Esophagus muscularis mucosa (tissue), 4 donors: ENCODE measurements at regions not wholly inside any gene's neighbourhood (a gene's known extent, or its start where the extent isn't known, plus 50 kb on each side); places are given as distances from the start of the nearest gene placed in this dataset.

Experiments
- DNase-seq: peaks from one replicate; pipeline ENCODE4 v3.0.0-alpha.2; 2017; ENCODE audit errors: extremely low spot score
- H3K27ac ChIP-seq, 4 donors: fragments of 200-600 bp; sonication (generic); replicated peaks in 1 of 4; 1 replicate in 3 of 4; 2 replicates in 1 of 4; pipeline ENCODE4 v1.5.1; 2016 to 2019; ENCODE audit warnings: mild to moderate bottlenecking in 1 of 4
- H3K27me3 ChIP-seq, 4 donors: fragments of 200-600 bp; sonication (generic); one replicate each; pipeline versions ENCODE4 v1.5.1 to v1.6.0; 2016 to 2019
- H3K36me3 ChIP-seq, 4 donors: fragments of 200-600 bp; sonication (generic); one replicate each; pipeline ENCODE4 v1.5.1; 2016 to 2019
- H3K4me1 ChIP-seq, 4 donors: fragments of 200-600 bp; sonication (generic); one replicate each; pipeline ENCODE4 v1.5.1; 2016 to 2019
- H3K4me3 ChIP-seq, 4 donors: fragments of 200-600 bp; sonication (generic); 1 replicate in 2 of 4; 2 replicates in 2 of 4; pipeline ENCODE4 v1.5.1; 2016 to 2019; ENCODE audit warnings: mild to moderate bottlenecking in 4 of 4, moderate library complexity in 1 of 4
- H3K9me3 ChIP-seq, 4 donors: fragments of 200-600 bp; sonication (generic); 1 replicate in 3 of 4; 2 replicates in 1 of 4; pipeline ENCODE4 v1.5.1; 2016 to 2019
- EP300 ChIP-seq: sonication (generic); formaldehyde crosslinking; IDR thresholded peaks from one replicate; pipeline ENCODE4 v1.6.1; 2017; ENCODE audit warnings: antibody characterized with exemption
- POLR2A ChIP-seq: fragments of 450-650 bp; IDR thresholded peaks from one replicate; pipeline ENCODE4 v1.6.1; 2017; ENCODE audit warnings: antibody characterized with exemption, moderate library complexity, mild to moderate bottlenecking, low read depth
- POLR2AphosphoS5 ChIP-seq, 2 donors: sonication (generic); formaldehyde crosslinking; IDR thresholded peaks; one replicate each; pipeline ENCODE4 v1.6.1; 2017; ENCODE audit warnings: antibody characterized with exemption in 2 of 2
- WGBS: methylation state at CpG from one replicate; pipeline ENCODE4 v1.1.5; 2018; 5-methylcytosine and 5-hydroxymethylcytosine counted together
- intact Hi-C: fragments of 100-400 bp; cut with DNase I; formaldehyde crosslinking; loops from one replicate; pipeline ENCODE4 v1.15.1; 2023
- TF ChIP-seq, protein P1 (sequence below), 3 experiments: fragments of 200-600 bp in 2 of 3; fragments of 450-650 bp in 1 of 3; sonication (generic) in 2 of 3; IDR thresholded peaks; one replicate each; pipeline ENCODE4 v1.5.1; 2017 to 2019; ENCODE audit warnings: antibody characterized with exemption in 3 of 3, mild to moderate bottlenecking in 2 of 3, moderate library complexity in 1 of 3

DNA sequence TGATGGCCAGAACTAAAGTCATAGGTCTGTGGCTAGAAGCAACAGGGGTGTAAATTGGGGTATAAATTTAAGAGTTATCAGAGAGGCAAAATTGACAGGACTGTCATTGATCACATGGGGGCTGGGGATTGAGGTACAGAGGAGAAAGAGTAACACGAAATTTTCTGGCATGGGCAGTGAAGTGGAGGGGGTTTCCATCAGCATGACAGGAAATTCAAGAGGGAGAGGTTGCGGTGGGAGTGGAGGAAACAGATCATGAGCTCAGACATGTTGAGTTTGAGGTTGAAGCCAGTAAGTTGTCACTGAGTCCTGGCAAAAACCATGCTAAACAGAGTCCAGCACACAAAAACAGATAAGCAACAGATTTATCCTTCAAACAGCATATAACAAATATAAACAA is 192.1 kb upstream of the TSC22D1 start:
- WGBS: 37% methylated on average over 2 of the region's 2 CpGs
- TF ChIP-seq EP300 (no peak), POLR2A (no peak), POLR2AphosphoS5 (IDR thresholded peaks at IDR 0.05) (no peak)
- TF ChIP-seq, protein P1, sequence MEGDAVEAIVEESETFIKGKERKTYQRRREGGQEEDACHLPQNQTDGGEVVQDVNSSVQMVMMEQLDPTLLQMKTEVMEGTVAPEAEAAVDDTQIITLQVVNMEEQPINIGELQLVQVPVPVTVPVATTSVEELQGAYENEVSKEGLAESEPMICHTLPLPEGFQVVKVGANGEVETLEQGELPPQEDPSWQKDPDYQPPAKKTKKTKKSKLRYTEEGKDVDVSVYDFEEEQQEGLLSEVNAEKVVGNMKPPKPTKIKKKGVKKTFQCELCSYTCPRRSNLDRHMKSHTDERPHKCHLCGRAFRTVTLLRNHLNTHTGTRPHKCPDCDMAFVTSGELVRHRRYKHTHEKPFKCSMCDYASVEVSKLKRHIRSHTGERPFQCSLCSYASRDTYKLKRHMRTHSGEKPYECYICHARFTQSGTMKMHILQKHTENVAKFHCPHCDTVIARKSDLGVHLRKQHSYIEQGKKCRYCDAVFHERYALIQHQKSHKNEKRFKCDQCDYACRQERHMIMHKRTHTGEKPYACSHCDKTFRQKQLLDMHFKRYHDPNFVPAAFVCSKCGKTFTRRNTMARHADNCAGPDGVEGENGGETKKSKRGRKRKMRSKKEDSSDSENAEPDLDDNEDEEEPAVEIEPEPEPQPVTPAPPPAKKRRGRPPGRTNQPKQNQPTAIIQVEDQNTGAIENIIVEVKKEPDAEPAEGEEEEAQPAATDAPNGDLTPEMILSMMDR (IDR thresholded peaks at IDR 0.05): no peak

DNA sequence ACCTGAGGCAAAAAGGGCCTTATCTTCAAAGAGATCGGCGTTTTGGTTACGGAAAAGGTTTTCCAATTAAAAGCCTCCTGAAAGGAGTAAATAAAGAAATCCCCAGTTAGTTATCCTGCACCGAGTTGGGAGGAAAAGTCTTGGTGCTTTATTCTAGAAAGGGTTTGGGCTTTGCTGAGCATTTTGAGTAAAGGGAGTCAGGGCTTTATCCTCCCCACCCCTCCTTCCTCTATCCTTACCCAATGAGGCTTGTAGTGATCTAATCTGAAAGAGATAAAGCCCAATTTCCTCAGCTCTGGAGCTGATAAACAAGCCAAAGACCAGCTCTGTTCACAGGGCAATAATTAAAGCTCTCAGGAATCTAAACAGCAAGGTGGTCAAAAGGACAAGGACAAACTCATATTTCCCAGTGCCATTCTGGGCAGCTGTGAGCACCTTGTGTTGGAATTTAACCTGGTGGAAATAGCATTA is 188.9 kb upstream of the TSC22D1 start:
- Histone ChIP-seq H3K27me3 (no peaks in the 10 kb centered on the region), H3K4me1 (peaks cover 5 to 14% (median 10%) of the 10 kb centered on the region in 4 donors), H3K9me3 (no peaks in the 10 kb centered on the region), H3K27ac (no peak overlapping the region), H3K36me3 (no peaks in the 10 kb centered on the region), H3K4me3 (no peak overlapping the region)
- intact Hi-C loops: no loop called here
- no peak for DNase-seq
- 80% methylated on average over 4 of the region's 4 CpGs for WGBS
- no peak for TF ChIP-seq POLR2A
- TF ChIP-seq, protein P1 (IDR thresholded peaks at IDR 0.05): no peak
- no peak for TF ChIP-seq EP300
- no peak for TF ChIP-seq POLR2AphosphoS5 (IDR thresholded peaks at IDR 0.05)

More for the DNA sequence above, 192.1 kb upstream of the TSC22D1 start:
- Histone ChIP-seq H3K9me3 (no peaks in the 10 kb centered on the region), H3K27ac (no peak overlapping the region), H3K36me3 (no peaks in the 10 kb centered on the region), H3K27me3 (no peaks in the 10 kb centered on the region), H3K4me1 (peaks cover 5 to 10% (median 8%) of the 10 kb centered on the region in 4 donors), H3K4me3 (no peak overlapping the region)
- intact Hi-C loops: no loop called here
- DNase-seq: no peak

DNA sequence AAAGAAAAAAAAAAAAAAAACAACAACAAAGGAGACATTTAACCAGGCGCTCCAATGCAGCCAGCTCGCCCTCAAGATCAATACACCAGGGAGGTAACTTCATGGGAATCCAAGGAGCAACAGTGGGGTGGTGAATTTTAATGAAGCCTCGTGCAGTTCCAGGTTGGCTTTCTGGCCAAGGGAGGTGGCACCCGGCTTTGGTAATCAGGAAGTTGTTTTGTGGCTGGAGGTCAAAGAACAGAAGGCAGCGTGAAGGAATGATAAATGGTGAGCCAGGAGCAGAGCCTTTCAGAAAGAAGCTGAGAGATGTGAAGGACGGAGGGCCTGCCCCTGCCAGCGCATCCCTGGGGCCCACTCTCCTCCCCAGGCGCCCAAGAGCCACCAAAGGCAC is 188.2 kb upstream of the TSC22D1 start:
- Histone ChIP-seq H3K36me3 (no peaks in the 10 kb centered on the region), H3K9me3 (no peaks in the 10 kb centered on the region), H3K4me1 (peaks cover 10 to 14% (median 13%) of the 10 kb centered on the region in 4 donors), H3K27ac (no peak overlapping the region), H3K27me3 (no peaks in the 10 kb centered on the region), H3K4me3 (no peak overlapping the region)
- no peak for DNase-seq
- intact Hi-C loops: no loop called here
- WGBS: 66% methylated on average over 8 of the region's 8 CpGs
- TF ChIP-seq, protein P1 (IDR thresholded peaks at IDR 0.05): no peak
- no peak for TF ChIP-seq POLR2AphosphoS5 (IDR thresholded peaks at IDR 0.05)
- no peak for TF ChIP-seq POLR2A
- TF ChIP-seq EP300: no peak

GRCh38 chr13:44763615-44764301 is 187.6 kb upstream of the TSC22D1 start:
- TF ChIP-seq, protein P1 (IDR thresholded peaks at IDR 0.05): no peak
- no peak for TF ChIP-seq EP300
- peak in 1 of 2 donors; percentile 22 for TF ChIP-seq POLR2AphosphoS5 (IDR thresholded peaks at IDR 0.05)
- TF ChIP-seq POLR2A: no peak
- WGBS: 72% methylated on average over 11 of the region's 11 CpGs
- no peak overlapping the region for H3K27ac ChIP-seq
- no peaks in the 10 kb centered on the region for H3K9me3 ChIP-seq
- H3K4me3 ChIP-seq: no peak overlapping the region
- peaks cover 13 to 18% (median 17%) of the 10 kb centered on the region in 4 donors for H3K4me1 ChIP-seq
- no peaks in the 10 kb centered on the region for H3K27me3 ChIP-seq
- intact Hi-C loops: no loop called here
- H3K36me3 ChIP-seq: no peaks in the 10 kb centered on the region
- no peak for DNase-seq
